Ishikawa (cell line): ENCODE measurements at regions not wholly inside any gene's neighbourhood (a gene's known extent, or its start where the extent isn't known, plus 50 kb on each side); places are given as distances from the start of the nearest gene placed in this dataset.

Source experiments
- CEBPB ChIP-seq: IDR thresholded peaks from 2 replicates; pipeline ENCODE4 v1.6.1; 2012
- CREB1 ChIP-seq: IDR thresholded peaks from 2 replicates; pipeline ENCODE4 v1.6.1; 2012; ENCODE audit warnings: low read depth
- EGR1 ChIP-seq: IDR thresholded peaks from 2 replicates; pipeline ENCODE4 v1.6.1; 2012
- EP300 ChIP-seq: IDR thresholded peaks from 2 replicates; pipeline ENCODE4 v1.6.1; 2012; ENCODE audit warnings: borderline replicate concordance
- FOXM1 ChIP-seq: IDR thresholded peaks from 2 replicates; pipeline ENCODE4 v1.6.1; 2012; ENCODE audit warnings: low read depth, borderline replicate concordance
- NFIC ChIP-seq: IDR thresholded peaks from 2 replicates; pipeline ENCODE4 v1.6.1; 2012
- RAD21 ChIP-seq: IDR thresholded peaks from 2 replicates; pipeline ENCODE4 v1.6.1; 2012; ENCODE audit warnings: low read depth
- TCF12 ChIP-seq: IDR thresholded peaks from 2 replicates; pipeline ENCODE4 v1.6.1; 2012; ENCODE audit warnings: low read depth
- TEAD4 ChIP-seq: IDR thresholded peaks from 2 replicates; pipeline ENCODE4 v1.6.1; 2012
- ZBTB7A ChIP-seq: IDR thresholded peaks from 2 replicates; pipeline ENCODE4 v1.6.1; 2012; ENCODE audit warnings: low read depth
- TF ChIP-seq, protein P1 (sequence below): IDR thresholded peaks from 2 replicates; pipeline ENCODE4 v1.6.1; 2012
- TF ChIP-seq, protein P2 (sequence below): IDR thresholded peaks from 2 replicates; pipeline ENCODE4 v1.6.1; 2012
- TF ChIP-seq, protein P3 (sequence below): IDR thresholded peaks from 2 replicates; pipeline ENCODE4 v1.6.1; 2012; ENCODE audit warnings: low read depth, mild to moderate bottlenecking

DNA sequence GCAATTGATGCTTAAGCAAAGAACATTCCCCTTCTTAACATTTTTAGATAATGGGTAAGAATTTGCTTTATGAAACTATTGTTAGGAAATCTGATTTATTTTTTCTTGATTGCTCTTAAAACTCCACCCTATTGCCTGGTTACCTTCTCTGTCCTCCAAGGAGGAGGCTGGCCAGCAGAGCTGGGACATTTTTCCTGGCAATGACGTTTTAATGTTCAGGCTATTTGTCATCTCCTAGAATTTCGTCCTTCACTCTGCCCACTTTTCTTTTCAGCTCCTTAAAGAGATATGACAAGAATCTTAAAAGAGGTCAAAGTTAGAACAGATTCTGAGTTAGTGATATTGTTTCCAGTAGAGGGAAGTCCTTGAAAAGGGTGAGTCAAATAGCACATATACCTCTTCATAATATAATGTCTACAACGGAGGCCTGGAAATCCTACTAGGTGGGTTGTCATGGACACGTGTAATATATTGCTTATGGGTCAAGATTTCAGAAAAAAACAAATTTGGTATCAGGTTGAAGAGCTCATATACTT lies 141.0 kb downstream of the CMPK2 start:
- TF ChIP-seq NFIC (no peak), CREB1 (no peak), CEBPB (no peak), FOXM1 (no peak), TCF12 (no peak), RAD21 (no peak), EP300 (no peak), EGR1 (no peak), TEAD4 (no peak), ZBTB7A (no peak)
- TF ChIP-seq, protein P1, sequence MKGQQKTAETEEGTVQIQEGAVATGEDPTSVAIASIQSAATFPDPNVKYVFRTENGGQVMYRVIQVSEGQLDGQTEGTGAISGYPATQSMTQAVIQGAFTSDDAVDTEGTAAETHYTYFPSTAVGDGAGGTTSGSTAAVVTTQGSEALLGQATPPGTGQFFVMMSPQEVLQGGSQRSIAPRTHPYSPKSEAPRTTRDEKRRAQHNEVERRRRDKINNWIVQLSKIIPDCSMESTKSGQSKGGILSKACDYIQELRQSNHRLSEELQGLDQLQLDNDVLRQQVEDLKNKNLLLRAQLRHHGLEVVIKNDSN: no peak
- TF ChIP-seq, protein P2, sequence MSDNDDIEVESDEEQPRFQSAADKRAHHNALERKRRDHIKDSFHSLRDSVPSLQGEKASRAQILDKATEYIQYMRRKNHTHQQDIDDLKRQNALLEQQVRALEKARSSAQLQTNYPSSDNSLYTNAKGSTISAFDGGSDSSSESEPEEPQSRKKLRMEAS: no peak
- TF ChIP-seq, protein P3, sequence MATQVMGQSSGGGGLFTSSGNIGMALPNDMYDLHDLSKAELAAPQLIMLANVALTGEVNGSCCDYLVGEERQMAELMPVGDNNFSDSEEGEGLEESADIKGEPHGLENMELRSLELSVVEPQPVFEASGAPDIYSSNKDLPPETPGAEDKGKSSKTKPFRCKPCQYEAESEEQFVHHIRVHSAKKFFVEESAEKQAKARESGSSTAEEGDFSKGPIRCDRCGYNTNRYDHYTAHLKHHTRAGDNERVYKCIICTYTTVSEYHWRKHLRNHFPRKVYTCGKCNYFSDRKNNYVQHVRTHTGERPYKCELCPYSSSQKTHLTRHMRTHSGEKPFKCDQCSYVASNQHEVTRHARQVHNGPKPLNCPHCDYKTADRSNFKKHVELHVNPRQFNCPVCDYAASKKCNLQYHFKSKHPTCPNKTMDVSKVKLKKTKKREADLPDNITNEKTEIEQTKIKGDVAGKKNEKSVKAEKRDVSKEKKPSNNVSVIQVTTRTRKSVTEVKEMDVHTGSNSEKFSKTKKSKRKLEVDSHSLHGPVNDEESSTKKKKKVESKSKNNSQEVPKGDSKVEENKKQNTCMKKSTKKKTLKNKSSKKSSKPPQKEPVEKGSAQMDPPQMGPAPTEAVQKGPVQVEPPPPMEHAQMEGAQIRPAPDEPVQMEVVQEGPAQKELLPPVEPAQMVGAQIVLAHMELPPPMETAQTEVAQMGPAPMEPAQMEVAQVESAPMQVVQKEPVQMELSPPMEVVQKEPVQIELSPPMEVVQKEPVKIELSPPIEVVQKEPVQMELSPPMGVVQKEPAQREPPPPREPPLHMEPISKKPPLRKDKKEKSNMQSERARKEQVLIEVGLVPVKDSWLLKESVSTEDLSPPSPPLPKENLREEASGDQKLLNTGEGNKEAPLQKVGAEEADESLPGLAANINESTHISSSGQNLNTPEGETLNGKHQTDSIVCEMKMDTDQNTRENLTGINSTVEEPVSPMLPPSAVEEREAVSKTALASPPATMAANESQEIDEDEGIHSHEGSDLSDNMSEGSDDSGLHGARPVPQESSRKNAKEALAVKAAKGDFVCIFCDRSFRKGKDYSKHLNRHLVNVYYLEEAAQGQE: no peak
